ENCODE measurements at regions not wholly inside any gene's neighbourhood (a gene's known extent, or its start where the extent isn't known, plus 50 kb on each side); places are given as distances from the start of the nearest gene placed in this dataset.

- H3K27me3 ChIP-seq (ENCODE audit: insufficient read depth, low read depth, severe bottlenecking): peaks cover 12% of the 10 kb centered on the region
- DNase-seq: no peak
- H3K4me3 ChIP-seq (ENCODE audit: low read depth, low read length): no peak overlapping the region
- H3K9me3 ChIP-seq (ENCODE audit: severe bottlenecking): no peaks in the 10 kb centered on the region
- TF ChIP-seq, protein P1, sequence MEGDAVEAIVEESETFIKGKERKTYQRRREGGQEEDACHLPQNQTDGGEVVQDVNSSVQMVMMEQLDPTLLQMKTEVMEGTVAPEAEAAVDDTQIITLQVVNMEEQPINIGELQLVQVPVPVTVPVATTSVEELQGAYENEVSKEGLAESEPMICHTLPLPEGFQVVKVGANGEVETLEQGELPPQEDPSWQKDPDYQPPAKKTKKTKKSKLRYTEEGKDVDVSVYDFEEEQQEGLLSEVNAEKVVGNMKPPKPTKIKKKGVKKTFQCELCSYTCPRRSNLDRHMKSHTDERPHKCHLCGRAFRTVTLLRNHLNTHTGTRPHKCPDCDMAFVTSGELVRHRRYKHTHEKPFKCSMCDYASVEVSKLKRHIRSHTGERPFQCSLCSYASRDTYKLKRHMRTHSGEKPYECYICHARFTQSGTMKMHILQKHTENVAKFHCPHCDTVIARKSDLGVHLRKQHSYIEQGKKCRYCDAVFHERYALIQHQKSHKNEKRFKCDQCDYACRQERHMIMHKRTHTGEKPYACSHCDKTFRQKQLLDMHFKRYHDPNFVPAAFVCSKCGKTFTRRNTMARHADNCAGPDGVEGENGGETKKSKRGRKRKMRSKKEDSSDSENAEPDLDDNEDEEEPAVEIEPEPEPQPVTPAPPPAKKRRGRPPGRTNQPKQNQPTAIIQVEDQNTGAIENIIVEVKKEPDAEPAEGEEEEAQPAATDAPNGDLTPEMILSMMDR (IDR thresholded peaks at IDR 0.05; ENCODE audit: low read depth, low read length): no peak
- H3K36me3 ChIP-seq: no peaks in the 10 kb centered on the region
- H3K27ac ChIP-seq: no peak overlapping the region
These were observed 110.7 kb upstream of the OLFM3 start for GRCh38 chr1:102107441-102107840.

- Histone ChIP-seq H3K36me3 (no peaks in the 10 kb centered on the region), H3K9me3 (ENCODE audit: severe bottlenecking) (no peaks in the 10 kb centered on the region)
- TF ChIP-seq, protein P1 (IDR thresholded peaks at IDR 0.05; ENCODE audit: low read depth, low read length): no peak
These were observed 109.3 kb upstream of the OLFM3 start for GRCh38 chr1:102105931-102106550.

DNA sequence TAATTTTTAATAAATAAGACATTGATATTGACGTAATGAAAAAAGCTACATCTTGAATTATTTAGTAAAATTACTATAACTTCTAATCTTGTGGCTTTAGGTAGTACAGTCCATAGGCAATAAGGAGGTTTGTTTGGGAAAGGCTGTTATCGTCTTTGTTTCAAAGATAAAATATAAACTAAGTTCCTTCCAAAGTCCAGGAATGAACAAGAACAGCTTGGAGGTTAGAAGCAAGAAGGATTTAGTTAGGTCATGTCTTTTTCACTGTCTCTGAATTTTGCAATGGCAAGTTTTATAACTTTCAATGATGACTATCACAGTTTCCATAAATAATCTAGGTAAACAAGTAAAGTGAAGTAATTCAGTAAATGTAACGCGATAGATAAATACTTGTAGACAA, 106.9 kb upstream of the OLFM3 start:
- TF ChIP-seq, protein P1 (IDR thresholded peaks at IDR 0.05; ENCODE audit: low read depth, low read length): no peak
- Histone ChIP-seq H3K27ac (no peak overlapping the region), H3K4me3 (ENCODE audit: low read depth, low read length) (no peak overlapping the region), H3K9me3 (ENCODE audit: severe bottlenecking) (no peaks in the 10 kb centered on the region), H3K27me3 (ENCODE audit: insufficient read depth, low read depth, severe bottlenecking) (peaks cover 12% of the 10 kb centered on the region), H3K36me3 (no peaks in the 10 kb centered on the region)
- DNase-seq: no peak

More at GRCh38 chr1:102105931-102106550, 109.3 kb upstream of the OLFM3 start:
- no peak for DNase-seq
- Histone ChIP-seq H3K27me3 (ENCODE audit: insufficient read depth, low read depth, severe bottlenecking) (peaks cover 12% of the 10 kb centered on the region), H3K4me3 (ENCODE audit: low read depth, low read length) (no peak overlapping the region), H3K27ac (no peak overlapping the region)

DNA sequence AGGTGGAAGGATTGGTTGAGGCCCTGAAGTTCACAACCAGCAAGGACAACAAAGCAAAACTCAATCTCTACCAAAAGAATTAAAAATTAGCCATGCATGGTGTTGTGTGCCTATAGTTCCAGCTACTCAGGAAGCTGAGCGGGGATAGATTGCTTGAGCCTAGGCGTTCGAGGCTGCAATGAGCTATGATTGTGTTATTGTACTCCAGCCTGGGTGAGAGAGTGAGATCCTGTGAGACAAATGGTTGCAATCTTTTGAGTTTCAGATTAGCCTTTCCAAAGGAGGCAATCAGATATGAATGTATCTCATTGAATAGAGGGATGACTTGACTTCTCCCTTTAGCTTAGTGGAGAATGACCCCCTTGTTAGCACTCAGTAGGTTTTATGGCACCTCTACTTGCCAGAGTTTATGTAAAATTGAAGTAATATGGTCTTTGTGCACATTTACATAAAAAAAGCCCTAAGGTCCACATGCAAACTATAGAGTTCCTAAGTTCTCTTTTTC, 105.6 kb upstream of the OLFM3 start:
- TF ChIP-seq, protein P1 (IDR thresholded peaks at IDR 0.05; ENCODE audit: low read depth, low read length): no peak
- Histone ChIP-seq H3K4me3 (ENCODE audit: low read depth, low read length) (no peak overlapping the region), H3K27me3 (ENCODE audit: insufficient read depth, low read depth, severe bottlenecking) (peaks cover 15% of the 10 kb centered on the region), H3K36me3 (no peaks in the 10 kb centered on the region), H3K27ac (no peak overlapping the region), H3K9me3 (ENCODE audit: severe bottlenecking) (no peaks in the 10 kb centered on the region)
- DNase-seq: no peak

DNA sequence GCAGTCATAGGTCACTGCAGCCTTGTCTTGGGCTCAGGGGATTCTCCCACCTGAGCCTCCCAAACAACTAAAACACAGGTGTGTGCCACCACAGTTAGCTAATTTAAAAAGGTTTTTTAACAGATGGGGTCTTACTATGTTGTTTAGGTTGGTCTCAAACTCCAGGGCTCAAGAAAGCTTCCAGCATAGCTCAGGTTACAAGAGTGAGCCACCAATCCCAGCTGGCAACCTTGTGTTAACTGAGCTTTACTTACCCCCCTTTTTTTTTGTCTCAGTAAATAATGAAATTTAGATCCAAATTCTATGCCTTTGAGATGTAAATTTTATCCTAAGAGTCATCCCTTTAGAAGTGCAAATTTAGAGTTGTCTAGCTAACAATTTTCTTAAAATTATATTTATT, 103.9 kb upstream of the OLFM3 start:
- H3K36me3 ChIP-seq: no peaks in the 10 kb centered on the region
- TF ChIP-seq, protein P1 (IDR thresholded peaks at IDR 0.05; ENCODE audit: low read depth, low read length): no peak
- DNase-seq: no peak
- H3K27ac ChIP-seq: no peak overlapping the region
- H3K27me3 ChIP-seq (ENCODE audit: insufficient read depth, low read depth, severe bottlenecking): peaks cover 15% of the 10 kb centered on the region
- H3K4me3 ChIP-seq (ENCODE audit: low read depth, low read length): no peak overlapping the region
- no peaks in the 10 kb centered on the region for H3K9me3 ChIP-seq (ENCODE audit: severe bottlenecking)

GRCh38 chr1:102099916-102100315, 103.2 kb upstream of the OLFM3 start:
- DNase-seq: no peak
- no peak overlapping the region for H3K27ac ChIP-seq
- H3K36me3 ChIP-seq: no peaks in the 10 kb centered on the region
- no peaks in the 10 kb centered on the region for H3K9me3 ChIP-seq (ENCODE audit: severe bottlenecking)
- H3K4me3 ChIP-seq (ENCODE audit: low read depth, low read length): no peak overlapping the region
- peaks cover 10% of the 10 kb centered on the region for H3K27me3 ChIP-seq (ENCODE audit: insufficient read depth, low read depth, severe bottlenecking)
- TF ChIP-seq, protein P1 (IDR thresholded peaks at IDR 0.05; ENCODE audit: low read depth, low read length): no peak
